ENCODE measurements at regions not wholly inside any gene's neighbourhood (a gene's known extent, or its start where the extent isn't known, plus 50 kb on each side); places are given as distances from the start of the nearest gene placed in this dataset.
"Not testable (repeated sequence)": the region's sequence is repeated elsewhere in the genome, so short reads cannot be mapped to it uniquely, and the experiment has no call there.

GRCh38 chr6:68527691-68528090 is 107.4 kb upstream of the ADGRB3 start:
- no peak for TF ChIP-seq CTCF (IDR thresholded peaks at IDR 0.05; ENCODE audit: unreplicated experiment)
- no peak overlapping the region for H3K4me3 Mint-ChIP-seq (ENCODE audit: low read depth, unreplicated experiment)
- intact Hi-C loops (cut with micrococcal nuclease; ENCODE audit: unreplicated experiment): no loop called here
- no peaks in the 10 kb centered on the region for H3K36me3 Mint-ChIP-seq (ENCODE audit: insufficient read depth, unreplicated experiment)
- peaks cover 16% of the 10 kb centered on the region for H3K9me3 Mint-ChIP-seq (ENCODE audit: low read depth, unreplicated experiment)
- no TSS peak for BruUV-seq (replicated peaks)
- H3K27me3 Mint-ChIP-seq (ENCODE audit: unreplicated experiment): no peaks in the 10 kb centered on the region
- no peak for DNase-seq
- CTCF ChIA-PET: no interaction called here
- H3K4me1 Mint-ChIP-seq (ENCODE audit: low read depth, unreplicated experiment): no peaks in the 10 kb centered on the region
- no peak overlapping the region for H3K27ac Mint-ChIP-seq (ENCODE audit: unreplicated experiment)

- Mint-ChIP-seq H3K27me3 (ENCODE audit: unreplicated experiment) (no peaks in the 10 kb centered on the region), H3K27ac (ENCODE audit: unreplicated experiment) (no peak overlapping the region), H3K36me3 (ENCODE audit: insufficient read depth, unreplicated experiment) (no peaks in the 10 kb centered on the region), H3K4me1 (ENCODE audit: low read depth, unreplicated experiment) (no peaks in the 10 kb centered on the region), H3K9me3 (ENCODE audit: low read depth, unreplicated experiment) (peaks cover 6% of the 10 kb centered on the region), H3K4me3 (ENCODE audit: low read depth, unreplicated experiment) (no peak overlapping the region)
- intact Hi-C loops (cut with micrococcal nuclease; ENCODE audit: unreplicated experiment): no loop called here
- no peak for DNase-seq
- TF ChIP-seq CTCF (IDR thresholded peaks at IDR 0.05; ENCODE audit: unreplicated experiment): no peak
- CTCF ChIA-PET: no interaction called here
- BruUV-seq (replicated peaks): no TSS peak
Measured at GRCh38 chr6:68506911-68507310, 128.2 kb upstream of the ADGRB3 start.

- DNase-seq: no peak
- intact Hi-C loops (cut with micrococcal nuclease; ENCODE audit: unreplicated experiment): no loop called here
- H3K27ac Mint-ChIP-seq (ENCODE audit: unreplicated experiment): no peak overlapping the region
- no peaks in the 10 kb centered on the region for H3K27me3 Mint-ChIP-seq (ENCODE audit: unreplicated experiment)
- no peak for TF ChIP-seq CTCF (IDR thresholded peaks at IDR 0.05; ENCODE audit: unreplicated experiment)
- CTCF ChIA-PET: interaction anchor here (0.7 kb wide), 1 partner anchor 23 kb away, joined by 3 read pairs; no protein-coding TSS in a partner anchor
- H3K4me3 Mint-ChIP-seq (ENCODE audit: low read depth, unreplicated experiment): no peak overlapping the region
- no peaks in the 10 kb centered on the region for H3K36me3 Mint-ChIP-seq (ENCODE audit: insufficient read depth, unreplicated experiment)
- BruUV-seq (replicated peaks): no TSS peak
- no peaks in the 10 kb centered on the region for H3K4me1 Mint-ChIP-seq (ENCODE audit: low read depth, unreplicated experiment)
- peaks cover 11% of the 10 kb centered on the region for H3K9me3 Mint-ChIP-seq (ENCODE audit: low read depth, unreplicated experiment)
Measured at GRCh38 chr6:68502946-68503345, 132.1 kb upstream of the ADGRB3 start.

GRCh38 chr6:68497927-68498326 is 137.2 kb upstream of the ADGRB3 start:
- Mint-ChIP-seq H3K27ac (ENCODE audit: unreplicated experiment) (no peak overlapping the region), H3K4me3 (ENCODE audit: low read depth, unreplicated experiment) (no peak overlapping the region), H3K27me3 (ENCODE audit: unreplicated experiment) (no peaks in the 10 kb centered on the region), H3K4me1 (ENCODE audit: low read depth, unreplicated experiment) (no peaks in the 10 kb centered on the region), H3K36me3 (ENCODE audit: insufficient read depth, unreplicated experiment) (no peaks in the 10 kb centered on the region), H3K9me3 (ENCODE audit: low read depth, unreplicated experiment) (peaks cover 11% of the 10 kb centered on the region)
- CTCF ChIA-PET: no interaction called here
- no TSS peak for BruUV-seq (replicated peaks)
- intact Hi-C loops (cut with micrococcal nuclease; ENCODE audit: unreplicated experiment): no loop called here
- TF ChIP-seq CTCF (IDR thresholded peaks at IDR 0.05; ENCODE audit: unreplicated experiment): no peak
- no peak for DNase-seq

GRCh38 chr6:68494880-68495279 is 140.2 kb upstream of the ADGRB3 start:
- H3K27ac Mint-ChIP-seq (ENCODE audit: unreplicated experiment); H3K4me3 Mint-ChIP-seq (ENCODE audit: low read depth, unreplicated experiment); DNase-seq; CTCF ChIA-PET; intact Hi-C loops (cut with micrococcal nuclease; ENCODE audit: unreplicated experiment); BruUV-seq (replicated peaks); H3K36me3 Mint-ChIP-seq (ENCODE audit: insufficient read depth, unreplicated experiment); H3K4me1 Mint-ChIP-seq (ENCODE audit: low read depth, unreplicated experiment); H3K27me3 Mint-ChIP-seq (ENCODE audit: unreplicated experiment): not testable (repeated sequence)
- peaks cover 10% of the 10 kb centered on the region for H3K9me3 Mint-ChIP-seq (ENCODE audit: low read depth, unreplicated experiment)

All from Calu3 (cell line).